Stimulated activated naive CD4-positive, alpha-beta T cell (primary cell): ENCODE measurements at regions not wholly inside any gene's neighbourhood (a gene's known extent, or its start where the extent isn't known, plus 50 kb on each side); places are given as distances from the start of the nearest gene placed in this dataset.
A peak's percentile ranks its signal among the peaks of the same experiment; 100 is the strongest.

Experiments
- DNase-seq, 6 experiments: peaks; one replicate each; lab custom pipeline; 2025; lab: John Stamatoyannopoulos, UW

DNA sequence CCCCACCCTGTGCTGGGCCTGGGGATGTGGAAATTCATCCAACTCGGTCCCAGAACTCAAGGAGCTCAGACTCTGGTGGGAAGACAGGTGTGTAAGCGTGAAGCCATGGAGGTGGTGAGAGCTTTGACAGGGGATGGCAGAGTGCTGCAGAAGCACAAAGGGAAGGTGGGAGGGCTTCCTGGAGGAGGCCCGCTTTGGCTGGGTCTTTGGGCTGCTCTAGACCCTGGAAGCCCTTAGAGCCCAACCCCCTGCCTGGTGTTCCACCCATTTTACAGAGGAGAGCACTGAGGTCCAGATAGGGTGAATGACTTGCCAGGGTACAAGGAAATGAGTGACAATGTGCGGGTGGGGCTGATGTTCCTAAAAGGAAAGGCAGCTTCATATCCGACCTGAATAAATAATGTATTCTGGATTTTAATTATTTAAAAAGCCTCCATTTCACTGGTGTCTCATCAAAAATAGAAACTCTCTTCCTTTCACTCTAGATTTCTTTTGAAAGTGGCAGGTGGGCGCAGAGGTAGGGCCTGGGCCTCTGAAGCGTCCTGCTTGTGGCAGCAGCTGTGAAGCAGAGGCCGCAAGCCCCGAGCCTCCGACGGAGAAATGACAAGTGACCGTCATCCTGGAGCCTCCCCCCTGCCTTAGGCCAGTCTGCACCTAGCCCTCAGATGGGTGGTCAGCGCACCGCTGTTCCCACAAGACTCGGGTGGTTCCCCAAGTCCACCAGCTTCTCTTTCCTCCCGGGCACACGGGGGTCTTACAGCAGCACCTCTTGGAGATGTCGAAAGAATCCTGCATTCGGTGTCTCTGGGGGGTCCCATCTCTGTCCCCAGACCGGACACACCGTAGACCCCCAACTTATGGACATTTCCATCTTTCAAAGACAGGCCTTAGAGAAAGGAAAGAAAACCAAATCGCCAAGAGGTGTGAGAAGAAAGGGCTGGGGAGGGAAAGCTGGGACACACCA lies 71.0 kb upstream of the TAF1B start:
- no peak for DNase-seq

DNA sequence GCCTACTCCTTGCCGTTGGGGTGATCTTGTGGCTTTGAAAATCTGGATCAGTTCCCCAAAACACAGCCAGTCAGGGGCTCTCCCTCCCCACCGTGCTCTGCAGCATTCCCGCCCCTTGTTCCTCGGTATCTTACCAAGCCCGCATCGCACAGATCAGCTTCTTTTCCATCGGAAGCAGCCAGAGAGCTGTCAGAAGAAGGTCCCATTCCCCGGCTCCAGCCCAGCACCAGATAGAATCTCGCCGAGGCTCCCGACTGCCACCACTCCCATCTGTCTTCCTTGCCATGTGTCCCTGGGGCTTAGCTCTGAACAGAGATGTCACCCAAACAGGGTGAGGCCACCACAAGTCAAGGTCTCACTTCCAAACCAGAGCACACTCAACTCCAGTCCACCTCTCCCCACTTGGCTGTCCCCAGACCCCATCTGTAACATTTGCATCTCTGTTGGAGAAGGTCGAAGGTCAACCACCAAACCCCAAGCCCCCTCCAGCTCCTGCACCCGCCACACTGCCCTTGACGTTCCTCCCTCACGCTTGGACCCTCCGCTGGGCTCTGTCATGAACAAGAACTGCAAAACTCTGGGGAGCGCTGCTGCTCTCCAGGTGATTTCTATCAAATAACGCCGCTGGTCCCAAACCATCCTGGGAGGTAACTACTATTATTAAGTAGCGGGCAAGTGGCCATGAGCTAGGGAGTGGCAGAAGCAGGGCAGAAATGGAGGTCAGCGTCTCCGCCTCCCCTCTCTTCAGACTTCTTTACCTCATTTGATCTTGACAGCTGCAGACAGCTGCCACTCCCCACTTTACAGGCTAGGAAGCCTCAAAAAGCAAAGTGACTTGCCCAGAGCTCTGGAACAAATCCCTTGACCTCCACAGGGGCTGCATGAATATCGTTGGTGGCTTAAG lies 70.0 kb upstream of the TAF1B start:
- no peak for DNase-seq

GRCh38 chr2:9773903-9774239 lies 69.4 kb upstream of the TAF1B start:
- DNase-seq = no peak

GRCh38 chr2:9774266-9774665 lies 69.0 kb upstream of the TAF1B start:
- DNase-seq = no peak

DNA sequence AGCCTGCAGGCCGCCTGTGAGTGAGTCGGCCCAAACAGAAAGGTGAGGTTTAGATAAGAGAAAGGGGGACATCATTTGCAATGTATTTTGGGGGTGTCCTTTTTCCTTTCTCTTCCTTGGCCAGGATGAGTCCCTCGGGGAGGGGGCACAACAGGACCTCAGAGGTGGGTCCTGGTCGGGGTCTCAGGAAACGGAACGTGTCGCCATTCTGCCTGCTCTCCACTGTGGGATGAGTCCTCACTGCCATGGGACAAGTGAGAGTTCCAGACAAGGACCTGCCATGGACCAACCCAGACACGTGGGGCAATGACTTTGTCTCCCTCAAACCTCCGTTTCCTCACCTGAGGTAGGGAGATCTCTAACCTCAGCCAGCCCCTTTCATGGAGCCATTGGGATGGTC lies 67.9 kb upstream of the TAF1B start:
- no peak for DNase-seq

- DNase-seq = no peak
Measured at GRCh38 chr2:9775999-9776712, 67.1 kb upstream of the TAF1B start.

GRCh38 chr2:9777081-9777480 lies 66.2 kb upstream of the TAF1B start:
- DNase-seq = no peak

- no peak for DNase-seq
Measured at GRCh38 chr2:9778012-9778411, 65.3 kb upstream of the TAF1B start.

GRCh38 chr2:9778471-9779316 lies 64.6 kb upstream of the TAF1B start:
- DNase-seq = no peak

GRCh38 chr2:9779596-9780264 lies 63.5 kb upstream of the TAF1B start:
- DNase-seq = peak in 2 of 6 experiments; percentile 13 to 49

DNA sequence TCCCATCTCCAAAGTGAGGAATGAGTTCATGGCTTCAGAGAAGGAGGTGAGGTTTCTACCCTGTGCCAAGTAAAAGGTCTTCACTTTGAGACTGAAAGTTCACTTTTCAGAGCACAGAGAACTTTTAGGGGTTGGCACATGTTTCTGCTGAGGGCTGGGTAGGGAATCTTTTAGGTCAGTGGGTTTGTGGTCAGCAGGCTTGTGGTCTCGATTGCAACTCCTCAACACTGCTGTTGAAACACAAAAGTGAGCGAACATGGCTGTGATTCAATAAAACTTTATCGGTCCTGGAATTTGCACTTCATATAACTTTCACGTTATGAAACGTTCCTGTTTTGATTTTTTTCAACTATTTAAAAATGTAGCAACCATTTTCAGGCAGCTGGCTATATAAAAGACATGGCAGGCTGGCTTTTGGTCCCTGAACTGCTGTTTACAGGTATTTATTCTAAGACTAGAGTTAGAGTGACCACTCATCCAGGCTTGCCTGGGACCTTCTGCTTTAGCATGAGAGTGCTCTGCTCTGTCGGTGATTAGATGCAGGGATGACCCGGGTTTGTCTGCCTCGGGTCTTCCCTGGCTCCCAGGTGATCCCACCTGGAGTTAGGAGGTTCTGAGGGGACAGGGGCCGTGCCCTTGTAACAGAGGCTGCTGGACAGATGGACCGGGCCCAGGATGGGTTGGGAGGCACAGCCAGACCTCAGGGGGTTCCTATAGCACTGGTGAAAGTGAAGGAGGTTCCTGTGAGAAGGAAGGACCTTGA lies 62.7 kb upstream of the TAF1B start:
- no peak for DNase-seq

DNA sequence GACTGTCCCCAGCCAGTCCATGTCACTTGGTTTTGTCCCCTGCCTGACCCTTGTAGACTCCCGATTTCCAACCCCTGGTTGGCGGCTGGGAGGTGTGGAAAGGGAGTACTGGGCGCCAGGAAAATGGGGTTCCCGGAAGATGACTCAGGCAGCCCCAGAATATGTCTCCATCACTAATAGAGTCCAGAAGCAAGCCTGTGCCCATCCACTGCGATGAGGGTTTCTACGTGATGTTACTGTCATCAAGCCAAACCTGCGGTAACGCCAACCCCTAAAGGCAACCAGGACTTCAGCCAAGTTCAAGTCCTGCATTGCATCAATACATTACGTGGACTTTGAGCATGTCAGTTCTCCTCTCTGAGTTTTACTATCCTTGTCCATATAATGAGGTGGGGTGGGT lies 62.0 kb upstream of the TAF1B start:
- no peak for DNase-seq

GRCh38 chr2:9782197-9782719 lies 61.0 kb upstream of the TAF1B start:
- DNase-seq = peak; percentile 41 to 66 (median 59)

GRCh38 chr2:9789371-9789770 lies 53.9 kb upstream of the TAF1B start:
- DNase-seq = no peak

GRCh38 chr2:9790702-9791225 lies 52.5 kb upstream of the TAF1B start:
- no peak for DNase-seq

DNA sequence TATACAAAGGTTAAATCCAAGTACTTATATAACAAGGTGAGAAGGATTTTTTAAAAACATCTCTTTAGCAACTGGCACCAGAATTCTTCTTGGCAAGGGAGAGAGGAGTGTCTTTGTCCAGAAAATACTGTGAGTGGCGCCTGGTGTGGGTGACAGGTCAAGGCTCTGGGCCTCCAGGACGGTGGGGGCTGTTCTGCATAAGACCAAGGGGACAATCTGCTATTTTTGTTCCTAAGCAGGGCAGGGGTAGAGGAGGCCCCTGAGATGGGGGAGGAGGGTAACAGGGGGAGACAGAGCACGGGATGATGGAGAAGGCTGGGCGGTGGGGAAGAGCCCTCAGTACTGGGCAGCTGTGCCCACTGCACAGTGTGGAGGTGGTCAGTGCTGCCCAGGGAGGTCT lies 51.6 kb upstream of the TAF1B start:
- no peak for DNase-seq

- no peak for DNase-seq
Measured at GRCh38 chr2:9793156-9793917, 49.9 kb upstream of the TAF1B start.
